HG03460 (cell line): ENCODE measurements at regions not wholly inside any gene's neighbourhood (a gene's known extent, or its start where the extent isn't known, plus 50 kb on each side); places are given as distances from the start of the nearest gene placed in this dataset.
"Not testable (repeated sequence)": the region's sequence is repeated elsewhere in the genome, so short reads cannot be mapped to it uniquely, and the experiment has no call there.

Experiments
- ATAC-seq: cut with Tn5 transposase; IDR thresholded peaks from one replicate; pipeline ENCODE4 v1.9.1; 2021; ENCODE audit not compliant: unreplicated experiment

DNA sequence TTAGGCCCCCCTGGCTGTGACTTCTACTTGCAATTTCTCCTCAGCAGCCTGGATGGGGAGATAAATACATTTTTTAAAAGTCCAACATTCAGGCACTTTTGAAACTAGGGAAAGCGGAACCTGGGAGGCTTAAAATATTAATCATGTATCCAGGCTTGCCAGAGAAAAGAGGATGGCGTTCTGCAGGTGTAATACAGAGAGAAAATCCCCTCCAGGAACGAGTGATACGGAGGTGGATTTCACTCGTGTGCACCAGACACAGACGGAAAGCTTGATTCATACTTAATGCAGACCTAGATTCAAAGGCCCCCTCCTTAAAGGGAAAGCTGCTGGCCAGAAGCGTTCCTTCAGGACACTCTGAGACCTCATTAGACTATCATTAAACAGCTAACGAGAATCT, 354.0 kb upstream of the BOD1L1 start:
- ATAC-seq: no peak

- no peak for ATAC-seq
These were observed 354.5 kb upstream of the BOD1L1 start for GRCh38 chr4:13982010-13982409.

- ATAC-seq: no peak
These were observed 355.8 kb upstream of the BOD1L1 start for GRCh38 chr4:13983189-13983790.

DNA sequence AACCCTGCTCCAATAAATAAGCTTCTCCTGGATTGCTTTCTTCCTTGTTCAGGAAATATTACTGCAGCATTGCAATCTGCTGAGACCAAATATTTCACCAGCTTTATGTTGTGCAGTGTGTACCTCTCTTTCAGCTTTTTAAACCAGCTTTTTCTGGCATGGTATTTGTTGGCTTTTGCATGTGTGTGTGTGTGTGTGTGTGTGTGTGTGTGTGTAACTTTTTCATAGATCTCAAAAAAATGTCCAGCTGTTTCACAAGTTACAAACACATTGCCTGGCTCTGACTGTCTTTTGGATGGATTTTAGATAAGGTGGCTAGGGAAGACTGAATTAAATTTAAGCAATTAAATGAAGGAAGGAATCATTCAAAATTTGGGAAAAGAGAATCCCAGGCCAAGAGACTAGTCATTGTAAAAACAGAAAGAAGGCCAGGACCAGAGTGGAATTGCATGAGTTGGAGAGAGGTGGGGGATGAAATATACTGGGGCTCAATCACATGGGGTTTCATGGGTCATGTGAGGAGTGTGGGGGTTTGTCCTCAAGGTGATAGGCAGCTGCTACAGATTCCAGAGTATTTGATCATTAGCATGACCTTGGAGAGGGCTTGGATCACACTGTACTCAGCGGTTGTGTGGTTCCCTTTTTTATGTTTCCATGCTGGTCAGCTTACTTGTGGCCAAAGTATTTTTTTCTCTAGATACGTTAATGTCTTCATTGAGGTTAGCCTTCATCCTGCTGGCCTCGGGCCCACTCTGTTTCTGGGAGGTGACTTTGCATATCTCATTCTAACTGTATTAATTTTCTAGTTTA, 357.7 kb upstream of the BOD1L1 start:
- ATAC-seq: no peak

DNA sequence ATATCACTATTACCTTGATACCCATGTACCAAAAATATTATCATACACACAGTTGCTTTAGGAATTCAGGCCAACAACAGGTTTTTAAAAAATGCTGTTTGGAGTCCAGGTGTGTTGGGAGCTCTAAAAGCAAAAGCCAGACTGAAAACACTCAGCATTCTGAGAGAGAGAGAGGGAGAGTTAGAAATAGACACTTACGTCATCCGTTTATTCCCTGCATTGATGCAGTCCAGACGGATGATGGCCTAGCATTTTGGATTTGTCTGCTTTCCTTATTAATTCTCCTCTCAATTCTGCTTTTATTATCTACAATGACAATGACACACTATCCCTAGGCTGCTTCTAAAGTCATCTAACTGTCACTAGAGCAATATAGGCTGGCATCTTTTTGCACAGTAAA, 358.3 kb upstream of the BOD1L1 start:
- no peak for ATAC-seq

- ATAC-seq: no peak
These were observed 359.0 kb upstream of the BOD1L1 start for GRCh38 chr4:13986548-13986947.

DNA sequence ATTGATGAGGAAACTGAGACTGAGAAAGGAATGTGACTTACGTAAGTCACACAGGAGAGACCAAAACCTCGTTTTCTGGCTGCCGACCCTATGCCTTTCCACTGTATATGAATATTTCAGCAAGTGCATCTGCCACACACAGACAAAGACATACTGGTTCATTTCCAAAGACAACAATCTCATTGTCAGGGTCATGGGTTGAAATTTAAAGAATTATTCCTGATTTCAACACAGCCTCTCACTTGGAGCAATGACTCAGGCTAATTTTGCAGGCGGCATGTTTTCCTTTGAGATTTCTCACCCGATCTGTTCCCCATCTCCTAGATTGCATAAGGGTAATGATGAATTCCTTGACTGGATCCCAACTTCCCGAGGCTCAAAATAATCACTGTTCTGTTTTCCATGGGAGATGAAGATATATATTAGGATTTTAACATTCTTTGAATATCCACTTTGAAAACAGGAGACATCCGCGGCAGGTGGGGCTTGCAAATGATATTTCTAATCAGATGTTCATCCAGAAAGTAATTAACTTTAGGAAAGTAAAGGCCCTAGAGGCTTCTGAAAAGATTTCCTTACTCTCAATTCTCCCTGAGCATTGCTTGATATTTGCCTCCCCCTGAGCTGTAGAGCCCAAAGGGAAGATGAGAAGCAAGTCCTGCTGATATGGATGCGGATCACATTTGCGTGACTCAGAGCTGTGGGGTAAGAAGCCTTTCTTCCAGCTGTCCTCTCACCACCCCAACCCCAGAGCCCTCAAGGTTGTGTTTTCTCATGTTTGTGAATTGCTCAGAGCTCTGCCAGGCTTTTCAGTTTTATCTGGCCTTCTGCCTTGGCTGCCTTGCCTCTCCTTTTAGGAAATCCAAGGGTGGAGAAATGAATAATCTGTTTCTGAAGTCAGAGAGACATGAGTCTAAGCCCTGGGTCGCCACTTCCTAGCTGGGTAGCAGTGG, 361.1 kb upstream of the BOD1L1 start:
- ATAC-seq: no peak

- no peak for ATAC-seq
These were observed 362.0 kb upstream of the BOD1L1 start for GRCh38 chr4:13989501-13989900.

- ATAC-seq: no peak
These were observed 363.4 kb upstream of the BOD1L1 start for GRCh38 chr4:13990596-13991589.

DNA sequence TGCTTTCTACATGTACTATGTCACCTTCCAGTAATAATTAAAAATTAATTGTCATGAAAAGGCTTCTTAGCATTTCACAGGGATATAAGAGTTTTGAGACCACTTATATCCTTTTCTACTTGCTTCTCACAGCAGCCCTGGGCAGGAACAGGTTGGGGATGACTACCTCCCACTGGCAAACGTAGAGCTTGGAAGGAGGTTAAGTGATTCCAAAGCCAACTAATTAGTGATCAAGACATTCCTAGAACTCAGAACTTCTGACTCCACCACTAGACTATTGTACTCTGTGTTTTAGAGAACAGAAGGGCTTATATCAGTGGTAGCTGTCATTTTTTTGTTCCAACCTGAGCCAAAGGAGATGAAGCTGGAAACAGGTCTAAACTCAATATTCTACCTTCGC, 364.5 kb upstream of the BOD1L1 start:
- ATAC-seq: no peak

DNA sequence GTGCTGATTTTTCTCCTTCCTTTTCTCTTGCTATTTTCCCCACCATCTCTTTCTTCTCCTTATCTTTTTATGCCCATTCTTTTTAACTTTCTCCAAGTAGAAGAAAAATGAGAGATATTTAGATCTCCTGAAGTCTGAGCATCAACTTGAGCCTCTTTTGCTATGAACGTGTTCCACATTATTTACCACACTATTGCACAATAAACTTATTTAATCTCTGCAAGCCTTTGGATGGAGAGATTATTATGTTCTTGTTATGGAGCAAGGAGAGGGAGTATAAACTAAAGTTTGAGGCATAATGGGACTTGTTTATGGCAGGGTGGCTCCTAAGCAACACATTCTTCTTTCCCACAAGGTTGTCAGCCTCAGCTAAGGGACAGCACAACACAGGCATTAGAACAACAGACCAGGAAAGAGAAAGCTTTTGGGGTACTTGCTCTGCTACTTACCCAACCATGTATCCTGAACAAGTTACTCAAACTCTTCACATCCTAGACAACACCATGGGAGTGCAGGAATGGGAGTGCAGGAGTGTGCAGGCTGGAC, 365.5 kb upstream of the BOD1L1 start:
- ATAC-seq: no peak

GRCh38 chr4:13994016-13994415, 366.5 kb upstream of the BOD1L1 start:
- ATAC-seq: no peak

DNA sequence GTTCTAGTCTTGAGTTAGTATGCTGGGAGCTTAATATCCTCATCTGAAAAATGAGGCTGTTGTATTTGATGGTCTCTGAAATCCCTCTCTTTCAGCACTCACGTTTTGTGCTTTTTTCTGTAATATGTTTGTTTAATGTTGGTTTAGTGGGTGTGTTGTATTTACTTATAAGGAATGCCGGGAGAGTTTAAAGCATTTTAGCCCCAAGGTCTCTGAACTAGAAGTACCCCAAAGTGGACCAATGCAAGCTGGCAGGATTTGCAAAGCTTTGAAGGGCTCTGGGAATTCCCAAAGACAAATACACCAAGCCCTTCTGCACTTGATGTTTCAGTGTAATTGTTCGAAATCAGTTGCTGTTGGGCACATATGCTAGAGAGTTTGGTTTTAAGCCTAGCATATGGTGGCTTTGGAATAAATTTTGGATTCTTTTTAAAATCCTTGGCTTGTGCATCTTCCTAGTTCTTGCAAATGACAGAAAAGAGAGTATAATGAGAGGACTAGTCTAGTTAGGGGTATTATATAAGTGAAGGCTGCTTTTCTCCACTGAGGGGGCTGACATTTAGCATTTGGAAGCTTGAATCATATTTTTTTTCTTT, 371.4 kb upstream of the BOD1L1 start:
- no peak for ATAC-seq

DNA sequence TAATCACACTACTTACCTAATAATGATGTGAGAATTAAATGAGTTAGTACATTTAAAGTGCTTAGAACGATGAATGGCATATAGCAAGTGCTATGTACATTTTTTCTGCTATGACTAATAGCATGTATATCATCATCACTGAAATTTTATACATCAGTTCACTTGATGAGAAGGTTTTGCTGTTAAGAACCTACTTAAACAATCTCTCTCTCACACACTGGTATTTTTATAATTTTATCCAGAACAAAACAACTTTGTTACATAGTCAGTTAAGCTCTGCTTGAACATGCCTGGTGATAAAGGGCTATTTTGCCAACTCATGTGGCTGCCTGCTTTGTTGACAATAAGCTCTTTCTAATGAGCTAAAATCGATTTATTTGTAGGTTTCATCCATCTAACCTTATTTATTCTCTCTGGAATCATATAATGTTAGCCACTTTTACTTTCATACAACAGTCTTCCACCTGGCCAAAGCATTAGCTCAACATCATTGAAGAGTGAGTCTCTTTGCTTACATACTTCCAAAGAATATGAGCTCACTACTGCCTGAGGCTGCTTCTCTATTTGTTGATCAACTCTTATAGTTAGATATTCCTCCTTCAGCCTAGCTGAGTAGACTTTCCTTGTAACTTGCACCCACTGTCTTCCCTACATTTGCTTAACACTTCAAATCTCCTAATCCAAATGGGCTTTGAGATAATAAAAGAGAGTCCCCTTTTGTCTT, 372.7 kb upstream of the BOD1L1 start:
- ATAC-seq: no peak

- not testable (repeated sequence) for ATAC-seq
These were observed 374.8 kb upstream of the BOD1L1 start for GRCh38 chr4:14002331-14002730.

GRCh38 chr4:14008494-14008893, 381.0 kb upstream of the BOD1L1 start:
- ATAC-seq: no peak

DNA sequence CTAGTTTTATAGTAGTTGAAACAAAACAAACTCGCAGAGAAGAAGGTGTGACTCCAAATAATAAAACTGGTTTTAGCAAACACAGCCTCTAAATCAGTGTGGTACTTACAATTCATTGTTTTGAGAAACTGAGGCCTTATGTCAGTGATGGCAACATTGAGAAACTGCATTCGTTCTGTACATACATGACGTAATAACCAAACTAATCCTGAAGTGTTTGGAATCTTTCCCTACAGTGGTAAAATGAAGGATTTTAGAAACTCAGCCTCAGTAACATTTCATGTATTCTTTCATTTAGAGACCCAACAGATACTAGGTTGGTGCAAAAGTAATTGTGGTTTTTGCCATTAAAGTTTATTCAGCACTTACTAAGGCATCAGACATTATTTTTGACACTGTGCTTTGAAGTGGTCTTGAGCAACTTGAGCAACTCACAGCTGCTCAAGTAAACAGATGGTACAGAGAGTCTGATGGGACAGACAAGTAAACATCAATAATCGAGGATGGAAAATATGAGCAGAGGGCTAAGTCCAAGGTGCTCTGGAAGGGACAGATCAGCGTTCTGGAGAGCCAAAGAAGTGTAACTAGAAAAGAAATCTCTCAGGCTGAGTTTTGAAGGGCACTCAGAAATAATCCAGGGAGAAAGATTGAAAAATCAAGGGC, 390.8 kb upstream of the BOD1L1 start:
- no peak for ATAC-seq

- ATAC-seq: no peak
These were observed 394.9 kb upstream of the BOD1L1 start for GRCh38 chr4:14022456-14022855.

GRCh38 chr4:14023036-14023435, 395.5 kb upstream of the BOD1L1 start:
- no peak for ATAC-seq
